Dedifferentiated amniotic fluid mesenchymal stem cell (primary cell): ENCODE measurements at regions not wholly inside any gene's neighbourhood (a gene's known extent, or its start where the extent isn't known, plus 50 kb on each side); places are given as distances from the start of the nearest gene placed in this dataset.

Source experiments
- DNase-seq: peaks from one replicate; pipeline ENCODE4 v3.0.0-alpha.2; 2016; ENCODE audit errors: extremely low spot score

DNA sequence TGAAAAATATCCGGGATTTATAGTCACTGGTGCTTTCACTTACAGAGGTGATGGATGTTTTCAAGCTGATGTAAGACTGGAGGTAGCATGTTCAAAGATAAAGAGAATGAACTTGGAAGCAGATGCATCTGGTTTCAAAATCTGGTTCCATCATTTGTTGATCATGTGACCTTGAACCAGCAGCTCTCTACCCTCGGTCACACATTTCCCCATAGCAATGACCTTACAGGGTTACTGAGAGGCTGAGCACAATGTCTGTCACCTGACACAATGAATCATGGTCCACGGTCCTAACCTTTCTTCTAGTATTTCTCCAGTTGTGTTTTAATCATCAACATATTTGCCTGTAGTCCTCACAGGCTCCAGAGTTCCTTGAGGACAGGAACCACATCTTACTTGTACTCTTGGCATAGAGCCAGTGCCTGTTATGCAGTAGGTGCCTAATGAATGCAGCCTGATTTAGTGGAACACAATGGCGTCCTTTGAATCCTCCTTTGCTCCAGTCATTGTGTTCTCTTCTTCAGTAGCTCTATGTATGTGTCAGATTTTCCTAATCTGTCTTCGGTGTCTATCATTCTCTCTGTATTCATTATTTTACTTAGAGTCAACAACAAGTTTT lies 667.3 kb downstream of the PTPRU start:
- DNase-seq: no peak

DNA sequence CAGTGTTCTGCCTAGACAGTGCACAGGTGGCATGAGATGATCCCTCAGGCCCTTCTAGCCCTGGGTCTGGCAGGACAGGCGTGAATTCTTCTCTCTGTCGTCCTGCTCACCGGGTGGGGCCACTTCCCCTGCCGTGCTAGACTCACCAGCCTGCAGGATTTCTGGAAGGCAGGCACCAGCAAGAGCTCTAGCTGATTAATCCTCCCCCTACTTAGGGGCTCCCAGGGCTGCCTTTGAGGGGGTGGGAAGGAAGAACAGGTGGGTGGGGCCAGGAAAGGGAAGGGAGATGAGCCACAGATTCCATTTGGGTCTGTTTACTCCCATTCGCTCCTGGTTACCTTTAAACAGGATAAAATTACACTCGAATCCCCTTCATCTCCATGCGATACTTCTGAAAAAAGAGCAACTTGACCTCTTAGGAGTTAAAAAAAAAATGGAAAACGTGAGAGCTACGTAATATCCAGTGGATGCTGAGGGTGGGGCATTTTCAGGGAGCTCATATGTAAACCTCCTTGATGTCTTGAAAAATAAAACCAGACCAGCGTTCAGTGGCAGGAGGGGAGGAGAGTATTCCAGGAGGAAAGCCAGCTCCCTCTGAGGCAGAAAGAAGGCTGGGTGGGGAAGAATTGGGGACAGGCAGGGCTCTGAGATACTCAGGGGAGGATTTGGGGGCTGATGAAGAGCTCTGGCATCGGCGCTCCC lies 665.5 kb downstream of the PTPRU start:
- DNase-seq: no peak

DNA sequence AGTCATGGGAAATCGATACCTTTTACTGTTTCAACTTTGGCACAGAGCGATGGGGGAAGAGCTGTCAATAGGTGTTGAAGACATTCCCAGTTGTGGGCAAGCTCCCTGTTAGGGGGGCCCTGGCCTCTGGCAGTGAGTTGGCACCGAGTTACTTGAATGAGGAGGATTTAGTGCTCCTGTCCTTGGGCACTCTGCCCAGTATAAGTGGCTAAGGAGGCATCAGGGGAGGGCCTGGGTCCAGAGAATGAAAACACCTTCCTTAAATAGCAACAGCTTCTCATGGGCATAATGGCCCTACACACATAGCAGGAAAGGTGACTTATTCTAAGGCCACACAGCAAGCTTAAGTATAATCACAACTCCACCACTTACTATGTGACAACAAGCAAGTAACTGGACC lies 664.4 kb downstream of the PTPRU start:
- no peak for DNase-seq

DNA sequence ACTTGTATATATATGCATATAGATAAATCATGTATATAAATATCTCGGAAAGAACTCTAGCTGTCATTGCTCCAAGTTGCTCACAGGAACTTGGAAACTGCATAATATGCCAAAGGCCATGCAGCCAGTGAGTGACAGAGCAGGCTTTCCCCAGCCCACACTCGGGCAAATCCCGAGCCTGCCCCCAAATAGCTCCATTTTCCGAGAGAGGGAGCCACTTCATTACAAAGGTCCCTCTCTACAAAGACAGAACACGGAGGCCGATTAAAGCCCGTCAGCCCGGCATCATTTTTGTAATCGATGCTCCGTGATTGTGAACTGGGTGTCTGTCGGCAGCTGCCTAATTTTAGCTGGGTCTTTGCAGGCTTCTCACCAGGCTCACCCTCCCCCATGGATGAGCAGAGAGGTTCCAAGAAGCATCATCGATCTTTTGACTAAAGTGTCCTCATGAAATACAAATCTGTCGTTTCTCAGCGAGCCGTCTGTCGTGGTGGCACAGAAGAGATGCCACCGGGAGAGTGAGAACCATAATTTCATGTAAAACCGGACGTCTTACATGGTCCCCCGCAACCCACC lies 663.9 kb downstream of the PTPRU start:
- DNase-seq: no peak

DNA sequence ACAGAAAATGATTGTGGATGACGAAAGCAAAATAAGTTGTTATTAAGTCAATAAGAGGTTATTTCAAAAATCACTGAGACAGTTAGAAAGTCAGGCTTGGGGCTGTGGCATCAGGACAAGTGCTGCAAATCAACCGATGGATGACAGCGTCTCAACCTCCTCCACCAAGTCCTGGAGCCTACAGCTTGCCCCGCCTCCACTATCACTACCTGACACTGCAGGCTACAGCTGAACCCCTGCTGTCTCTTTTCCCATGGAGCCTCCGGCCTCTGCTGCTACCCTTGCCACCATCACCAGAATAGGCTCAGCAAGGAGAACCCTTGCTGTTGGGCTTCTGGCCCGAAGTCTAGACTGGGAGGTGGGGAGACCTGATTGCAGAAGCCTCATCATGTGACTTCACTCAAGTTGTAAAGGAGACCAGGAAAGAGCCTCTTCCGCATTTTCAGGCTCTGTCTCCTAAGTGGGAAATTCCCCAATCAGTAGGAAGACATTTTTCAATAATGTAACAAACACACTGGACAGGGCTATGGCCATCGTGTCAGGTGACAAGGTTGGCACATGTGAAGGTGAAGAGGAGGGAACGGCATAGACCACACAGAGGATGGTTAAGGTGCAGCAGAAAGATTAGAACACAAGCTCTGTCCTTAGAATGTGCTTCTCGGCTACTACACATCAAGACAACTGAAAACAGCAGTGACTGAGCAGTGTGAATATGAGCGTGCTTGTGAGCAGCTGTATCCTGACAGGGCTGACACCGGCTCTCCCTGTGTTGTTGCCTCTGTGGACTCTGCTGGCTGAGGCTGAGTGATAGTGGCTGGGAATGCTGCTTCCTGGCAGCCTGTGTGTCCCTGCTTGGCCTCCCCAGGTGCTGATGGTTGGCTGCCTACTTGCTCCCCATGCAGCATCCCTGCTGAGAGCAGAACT lies 660.7 kb downstream of the PTPRU start:
- no peak for DNase-seq

DNA sequence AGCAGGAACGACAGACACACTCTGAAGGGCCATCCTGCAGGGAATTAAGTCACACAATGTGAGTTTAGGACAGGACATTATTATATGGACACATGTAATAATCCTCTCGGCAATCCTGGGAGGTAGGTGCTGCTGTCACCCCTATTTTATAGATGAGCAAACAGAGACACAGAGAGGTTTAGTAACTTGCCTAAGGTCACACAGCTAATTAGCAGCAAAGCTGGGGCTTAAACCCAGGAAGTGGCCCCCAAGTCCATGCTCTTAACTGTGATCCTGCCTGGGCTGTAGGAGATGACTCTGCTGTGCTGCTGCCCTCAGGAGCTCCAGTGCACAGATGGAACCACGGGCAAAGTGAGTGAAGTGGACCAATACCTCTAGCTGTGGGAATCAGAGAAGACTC lies 660.0 kb downstream of the PTPRU start:
- DNase-seq: no peak

DNA sequence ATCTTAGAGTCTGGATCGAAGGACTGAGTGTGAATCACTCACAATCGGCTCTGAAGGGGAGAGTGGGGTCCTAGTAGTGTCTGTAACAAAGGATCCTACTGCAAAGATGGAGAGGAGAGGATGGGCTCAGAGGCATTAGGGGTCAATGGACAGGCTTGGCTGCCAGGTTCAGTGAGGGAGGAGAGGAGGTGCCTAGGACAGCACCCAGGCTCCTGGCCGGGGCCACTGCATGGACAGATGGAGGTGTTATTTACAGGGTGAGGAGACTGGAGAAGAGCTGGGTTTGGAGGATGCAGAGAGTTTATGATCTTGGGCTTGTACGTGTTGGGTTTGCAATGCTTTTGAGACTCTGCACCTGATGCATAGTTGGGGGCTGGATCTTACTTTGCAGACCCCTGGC lies 658.9 kb downstream of the PTPRU start:
- DNase-seq: no peak

DNA sequence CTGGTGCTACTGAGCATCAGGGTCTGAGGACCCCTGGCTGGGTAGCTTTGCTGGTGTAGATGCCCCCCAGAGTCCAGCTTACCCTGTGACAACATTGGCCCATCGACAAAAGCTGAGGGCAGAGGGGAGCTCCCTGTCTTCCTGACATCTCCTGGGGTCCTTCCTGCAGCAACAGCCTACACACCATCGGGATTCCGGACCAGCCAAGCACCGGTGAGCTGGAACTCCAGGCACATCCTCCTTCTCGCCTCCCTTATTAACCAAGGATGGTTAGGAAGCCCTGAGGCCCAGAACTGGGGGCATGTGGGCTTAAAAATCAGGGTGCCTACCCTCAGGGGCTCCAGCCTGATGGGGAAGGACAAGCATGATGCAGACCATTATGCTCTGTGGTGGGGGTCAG lies 658.0 kb downstream of the PTPRU start:
- DNase-seq: no peak

DNA sequence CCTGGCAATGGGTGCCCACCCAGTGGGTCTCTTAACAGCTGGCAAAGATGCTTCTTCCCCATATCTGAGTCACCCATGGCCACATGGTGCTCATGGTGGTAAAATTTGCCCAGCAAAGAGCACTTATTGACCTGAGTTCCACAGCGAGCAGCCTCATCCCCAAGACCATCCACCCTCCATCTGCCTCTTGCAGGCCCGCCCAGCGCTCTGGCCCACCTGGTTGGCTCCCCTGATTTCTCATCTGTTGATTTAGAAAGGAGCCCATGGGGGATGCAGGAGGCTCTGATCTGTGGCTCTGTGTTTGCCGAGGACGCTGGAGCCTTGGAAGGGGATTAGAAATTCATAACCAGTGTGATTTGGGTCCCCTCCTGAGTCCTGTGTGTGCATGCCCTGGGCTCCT lies 657.5 kb downstream of the PTPRU start:
- DNase-seq: no peak

DNA sequence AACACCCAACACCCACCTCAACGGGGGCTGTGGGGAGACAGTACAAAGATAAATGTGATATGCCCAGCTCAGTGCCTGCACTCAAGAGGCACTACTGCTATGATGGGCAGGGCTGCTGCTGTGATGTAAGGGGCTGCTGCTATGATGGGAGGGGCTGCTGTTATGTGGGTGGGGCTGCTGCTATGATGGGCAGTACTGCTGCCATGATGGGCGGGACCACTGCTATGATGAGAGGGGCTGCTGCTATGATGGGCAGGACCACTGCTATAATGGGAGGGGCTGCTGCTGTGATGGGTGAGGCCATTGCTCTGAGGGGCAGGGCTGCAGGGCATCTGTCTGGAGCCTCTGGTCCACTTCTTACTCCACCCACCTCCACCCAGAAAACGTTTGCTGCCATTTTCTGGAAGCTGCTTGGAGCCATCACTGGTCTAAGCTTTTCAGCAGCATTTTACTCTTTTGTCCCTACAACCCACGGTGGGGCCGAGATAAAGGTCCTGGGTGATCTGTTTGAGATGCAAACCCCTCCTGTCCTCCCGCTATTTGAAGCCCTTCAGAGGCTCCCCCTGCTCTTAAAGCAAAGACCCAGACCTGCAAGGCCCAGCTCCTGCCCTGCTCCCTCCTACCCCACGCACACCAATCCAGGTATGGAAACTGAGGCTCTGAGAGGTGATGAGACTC lies 656.9 kb downstream of the PTPRU start:
- no peak for DNase-seq

DNA sequence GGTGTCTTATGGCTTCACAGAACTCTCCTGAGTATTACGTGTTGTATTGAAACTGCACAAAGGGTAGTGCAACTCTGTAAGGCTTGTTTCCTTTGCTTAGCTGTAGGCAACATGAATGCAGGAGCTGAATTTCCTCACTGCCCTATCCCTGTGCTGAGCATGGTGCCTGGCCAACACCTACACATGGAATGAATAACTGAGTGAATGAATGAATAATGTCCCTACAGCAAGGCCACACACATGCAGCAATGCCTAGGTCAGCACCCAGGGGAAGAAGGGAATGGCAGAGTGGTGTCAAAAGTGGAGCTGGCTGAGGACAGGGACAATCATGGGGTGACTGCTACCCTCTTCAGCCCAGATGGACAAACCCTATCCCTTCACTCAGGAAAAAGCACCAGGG lies 655.9 kb downstream of the PTPRU start:
- no peak for DNase-seq

DNA sequence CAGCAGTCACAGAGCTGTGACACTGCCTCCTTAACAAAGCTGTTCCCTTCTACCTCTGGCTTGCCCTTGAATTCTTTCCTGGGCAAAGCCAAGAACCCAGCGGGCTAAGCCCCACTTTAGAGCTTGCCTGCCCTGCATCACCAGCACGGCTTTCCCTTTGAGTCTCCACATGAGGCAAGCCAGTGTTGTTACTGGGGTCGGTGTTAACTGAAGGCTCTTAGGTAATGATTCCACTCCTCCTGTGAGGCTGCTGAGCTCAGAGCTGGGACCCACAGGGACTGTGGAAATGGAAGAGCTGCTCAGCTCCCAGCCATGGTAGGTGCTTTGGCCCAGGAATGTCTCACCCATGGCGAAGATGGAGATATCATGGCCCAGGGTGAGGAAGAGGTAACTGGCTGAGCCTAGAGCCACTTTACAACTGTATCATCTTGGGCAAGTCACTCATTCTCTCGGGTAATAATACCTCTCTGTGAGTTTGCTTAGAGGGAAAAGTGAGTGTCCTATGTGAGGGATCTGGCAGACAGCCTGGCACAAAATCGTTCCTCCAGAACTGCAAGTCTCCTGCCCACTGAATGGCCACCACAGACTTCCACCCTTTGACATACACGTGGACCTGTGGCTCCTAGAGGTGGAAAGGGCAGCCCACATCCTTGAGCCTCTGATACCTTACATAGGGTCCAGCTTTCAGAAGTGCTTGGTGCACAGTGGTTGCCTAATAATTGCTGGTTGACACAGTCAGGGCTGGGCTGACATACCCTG lies 654.1 kb downstream of the PTPRU start:
- no peak for DNase-seq

DNA sequence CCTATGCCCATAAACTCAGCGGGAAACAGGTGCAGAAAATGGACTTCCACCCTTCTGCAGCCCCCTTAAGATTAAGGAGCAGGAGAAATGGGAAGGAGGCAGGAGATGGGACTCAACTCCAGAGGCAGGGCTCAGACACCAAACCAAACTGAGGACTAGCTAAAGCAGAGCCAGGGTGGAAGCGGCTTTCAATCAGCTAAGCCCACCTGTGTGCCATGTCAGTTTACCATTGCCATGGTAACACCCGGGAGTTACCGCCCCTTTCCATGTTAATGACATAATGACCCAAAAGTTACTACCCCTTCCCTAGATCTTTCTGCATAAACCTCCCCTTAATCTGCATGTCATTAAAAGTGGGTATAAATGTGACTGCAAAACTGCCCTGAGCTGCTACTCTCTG lies 653.5 kb downstream of the PTPRU start:
- DNase-seq: no peak

DNA sequence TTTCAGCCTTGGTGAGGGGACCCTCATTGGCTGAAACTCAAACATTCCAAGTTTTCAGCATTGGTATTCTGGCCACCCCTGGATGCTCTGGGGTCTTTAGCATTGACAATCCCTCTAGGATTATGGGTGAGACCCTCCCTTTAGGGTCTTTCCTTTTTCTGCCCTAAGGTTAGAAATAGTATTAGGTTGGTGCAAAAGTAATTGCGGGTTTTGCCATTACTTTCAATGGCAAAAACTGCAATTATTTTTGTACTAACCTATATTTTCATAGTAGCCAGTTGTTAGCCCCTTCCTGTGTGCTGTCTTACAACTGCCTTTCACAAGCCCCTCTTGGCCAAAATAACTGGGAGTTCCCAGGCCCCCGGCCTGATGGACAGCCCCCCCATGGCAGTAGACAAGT lies 648.4 kb downstream of the PTPRU start:
- no peak for DNase-seq

DNA sequence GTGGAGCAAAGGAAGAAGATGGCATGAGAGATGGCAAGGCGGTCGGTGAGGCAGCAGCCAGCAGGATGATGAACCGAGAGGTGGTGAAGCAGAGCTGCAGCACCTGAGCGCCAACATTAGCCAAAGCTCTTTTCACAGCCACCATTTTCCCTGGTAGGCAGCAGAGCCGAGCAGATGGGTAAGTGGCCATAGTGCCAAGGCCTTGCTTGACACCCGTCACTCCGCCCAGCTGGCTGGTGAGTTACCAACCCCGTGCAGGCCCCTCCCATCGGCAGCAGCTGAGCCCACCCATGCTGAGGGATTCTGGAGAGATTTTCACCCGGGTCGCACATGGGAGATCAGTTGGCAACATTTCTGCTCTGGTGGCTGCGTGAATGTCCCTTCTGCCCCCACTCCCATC lies 647.7 kb downstream of the PTPRU start:
- DNase-seq: no peak

DNA sequence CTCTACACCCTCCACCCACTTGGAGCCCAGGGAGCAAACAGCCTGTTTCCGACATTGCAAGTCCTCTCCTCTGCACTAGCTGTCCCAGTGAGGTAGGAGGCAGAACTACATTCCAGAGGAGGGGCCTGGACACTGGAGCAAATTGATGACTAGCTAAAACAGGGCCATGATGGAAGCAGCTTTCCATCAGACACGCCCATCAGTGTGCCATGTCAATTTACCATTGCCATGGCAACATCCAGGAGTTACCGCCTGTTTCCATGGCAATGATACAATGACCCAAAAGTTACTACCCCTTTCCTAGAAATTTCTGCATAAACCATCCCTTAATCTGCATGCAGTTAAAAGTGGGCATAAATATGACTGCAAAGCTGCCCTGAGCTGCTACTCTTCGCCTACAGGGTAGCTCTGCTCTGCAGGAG lies 647.1 kb downstream of the PTPRU start:
- DNase-seq: no peak

DNA sequence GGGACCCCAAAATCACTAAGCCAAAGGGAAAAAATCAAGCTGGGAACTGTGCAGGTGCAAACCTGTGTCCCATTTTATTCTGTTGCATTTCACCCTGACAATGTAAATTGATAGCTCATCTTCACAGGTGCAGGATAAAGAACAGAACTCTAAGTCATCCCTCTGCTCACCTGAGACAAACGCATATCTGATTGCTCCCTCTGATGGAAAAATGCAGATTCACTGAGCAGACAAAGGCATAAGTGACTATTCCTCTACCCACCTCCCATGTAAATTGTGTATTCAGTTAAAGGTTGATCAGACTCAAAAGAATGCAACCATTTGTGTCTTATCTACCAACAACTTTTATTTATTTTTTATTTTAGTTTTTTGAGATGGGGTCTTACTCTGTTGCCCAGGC lies 644.2 kb downstream of the PTPRU start:
- no peak for DNase-seq

DNA sequence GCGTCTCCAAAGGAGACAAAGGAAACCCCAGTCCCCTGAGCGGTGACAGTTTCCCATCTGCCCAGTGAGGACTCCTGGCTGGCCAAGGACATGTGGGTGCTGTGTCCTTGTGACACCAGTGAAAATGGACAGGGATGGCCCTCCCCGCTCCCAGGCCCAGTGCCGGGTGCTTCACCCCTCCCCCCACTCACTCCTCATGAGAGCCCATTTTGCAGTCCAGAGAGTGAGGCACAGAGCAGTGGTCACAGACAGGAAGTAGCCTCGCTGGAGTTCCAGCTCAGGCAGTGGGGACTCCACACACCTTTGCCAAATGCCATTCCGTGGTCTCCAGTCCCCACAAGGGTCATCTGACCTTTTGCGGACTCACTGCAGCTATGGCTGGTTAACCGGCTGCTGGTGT lies 642.9 kb downstream of the PTPRU start:
- no peak for DNase-seq

DNA sequence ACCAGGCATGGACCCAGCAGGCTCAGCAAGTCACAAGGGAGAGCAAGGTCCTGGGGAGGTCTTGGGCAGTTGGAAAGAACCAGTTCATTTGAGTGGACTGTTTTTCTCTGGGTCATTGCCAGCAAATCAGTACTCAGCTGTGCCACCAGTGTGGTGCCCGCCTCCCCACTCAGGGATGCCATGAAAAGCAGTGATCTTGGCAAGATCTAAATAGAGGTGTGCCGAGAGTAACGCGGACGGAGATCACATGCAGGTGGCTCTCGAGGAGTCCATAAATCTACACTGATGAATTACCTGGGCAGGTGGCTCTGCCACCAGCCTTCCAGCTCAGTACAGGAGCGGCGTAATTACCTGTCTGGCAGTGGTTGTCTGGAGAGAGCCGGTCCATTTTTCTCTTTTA lies 642.2 kb downstream of the PTPRU start:
- no peak for DNase-seq

DNA sequence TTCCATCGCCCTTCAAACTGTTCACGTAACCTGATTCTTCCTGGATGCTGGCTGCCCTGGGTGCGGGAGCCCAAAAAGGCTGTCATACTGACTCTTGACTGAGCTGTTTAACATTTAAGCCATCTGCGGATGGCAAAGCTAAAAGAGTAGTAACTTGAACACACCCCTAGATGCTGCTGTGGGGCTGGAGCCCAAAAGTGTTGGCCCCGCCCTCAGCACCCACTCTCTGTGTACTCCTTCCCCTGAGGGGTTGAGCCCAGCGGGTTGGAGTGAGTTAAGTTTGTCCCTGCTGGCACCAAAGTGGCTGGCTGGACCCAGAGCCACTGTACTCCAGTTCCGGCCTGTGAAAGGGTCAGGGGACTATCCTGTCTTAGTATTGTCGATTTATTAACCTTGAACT lies 640.6 kb downstream of the PTPRU start:
- DNase-seq: no peak

DNA sequence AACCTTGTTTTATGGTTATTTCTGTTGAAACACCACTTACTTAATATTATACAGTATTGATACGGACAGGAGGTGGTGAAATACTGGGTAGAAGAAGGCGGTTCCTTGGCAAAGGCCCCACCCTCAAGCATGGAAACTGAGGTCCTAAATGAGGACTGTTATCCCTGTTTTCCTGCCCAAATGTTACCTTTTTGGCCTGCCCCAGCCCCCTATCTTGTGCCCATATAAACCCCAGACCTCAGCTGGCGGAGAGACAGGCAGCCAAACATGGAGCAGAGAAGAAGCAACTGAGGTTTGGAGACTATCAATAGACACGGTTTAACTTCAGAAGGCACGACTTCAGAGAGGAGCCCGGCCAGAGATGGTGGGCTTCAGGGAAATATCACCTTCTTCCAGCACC lies 640.1 kb downstream of the PTPRU start:
- DNase-seq: no peak
